Testis (tissue), 2 donors: ENCODE measurements at regions not wholly inside any gene's neighbourhood (a gene's known extent, or its start where the extent isn't known, plus 50 kb on each side); places are given as distances from the start of the nearest gene placed in this dataset.

ENCODE experiments used
- DNase-seq: peaks from one replicate; pipeline ENCODE4 v3.0.0-alpha.2; 2019
- H3K27ac ChIP-seq, 2 donors: fragments of 200-600 bp; sonication (generic); one replicate each; pipeline ENCODE4 v1.5.1; 2019
- H3K27me3 ChIP-seq: fragments of 200-600 bp; sonication (generic); one replicate; pipeline ENCODE4 v1.5.1; 2019
- H3K36me3 ChIP-seq: fragments of 200-600 bp; sonication (generic); one replicate; pipeline ENCODE4 v1.5.1; 2017; ENCODE audit warnings: low read depth; ENCODE audit errors: missing control alignments
- H3K4me1 ChIP-seq: fragments of 200-600 bp; sonication (generic); one replicate; pipeline ENCODE4 v1.5.1; 2019
- H3K4me3 ChIP-seq, 2 donors: fragments of 200-600 bp; sonication (generic); one replicate each; pipeline ENCODE4 v1.5.1; 2017 to 2019
- H3K9me3 ChIP-seq: fragments of 200-600 bp; sonication (generic); one replicate; pipeline ENCODE4 v1.5.1; 2017
- POLR2A ChIP-seq: fragments of 450-650 bp; IDR thresholded peaks from one replicate; pipeline ENCODE4 v1.6.1; 2017; ENCODE audit warnings: antibody characterized with exemption, mild to moderate bottlenecking, moderate library complexity
- WGBS, 2 donors: methylation state at CpG; one replicate each; pipeline ENCODE4 v1.1.5; 2018; 5-methylcytosine and 5-hydroxymethylcytosine counted together
- intact Hi-C: fragments of 100-400 bp; cut with DNase I; formaldehyde crosslinking; loops from one replicate; pipeline ENCODE4 v1.15.1; 2023; ENCODE audit warnings: low total_unique reads
- TF ChIP-seq, protein P1 (sequence below), 3 experiments: fragments of 450-650 bp in 2 of 3; fragments of 200-600 bp in 1 of 3; sonication (generic) in 1 of 3; IDR thresholded peaks; one replicate each; pipeline ENCODE4 v1.5.1; 2016 to 2019; ENCODE audit warnings: antibody characterized with exemption in 3 of 3, mild to moderate bottlenecking in 2 of 3, moderate library complexity in 1 of 3

DNA sequence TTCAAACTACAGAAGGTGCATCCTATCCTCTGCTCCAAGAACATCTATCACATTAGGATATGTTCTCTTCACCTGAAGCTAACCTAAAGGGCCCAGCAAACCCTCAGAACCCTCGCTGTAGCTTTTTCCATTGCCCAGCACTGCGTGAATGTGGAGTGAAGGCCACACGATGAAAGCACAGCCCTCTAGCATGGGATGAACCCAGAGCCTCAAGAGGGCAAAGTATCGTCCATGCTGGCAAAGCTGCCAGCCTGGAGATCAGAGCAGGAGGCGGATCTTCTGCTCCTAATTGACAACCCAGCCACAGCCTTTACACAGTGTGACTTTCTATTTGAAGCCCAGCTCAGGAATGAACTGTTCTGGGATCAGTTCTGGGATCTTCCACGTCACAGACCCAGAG lies 65.1 kb upstream of the USP47 start:
- intact Hi-C loops, result no loop called here

DNA sequence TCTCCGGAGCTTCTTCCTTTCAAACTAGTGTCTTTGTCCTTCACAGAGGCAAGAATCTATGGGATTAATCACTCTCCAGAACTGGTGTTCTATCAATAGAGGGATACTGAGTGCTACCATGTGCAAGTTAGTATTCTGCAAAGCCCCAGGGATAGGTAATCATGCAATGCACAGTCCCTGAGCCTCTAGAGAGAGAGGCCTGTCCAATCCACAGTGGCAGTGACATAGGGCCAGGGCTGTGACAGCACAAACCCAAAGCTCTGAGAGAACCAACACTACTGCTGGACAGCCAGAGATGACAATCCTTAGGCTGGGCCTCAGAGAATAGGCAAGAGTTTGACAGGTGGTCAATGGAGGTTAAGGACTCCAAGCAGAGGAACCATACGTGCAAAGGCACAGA lies 66.8 kb upstream of the USP47 start:
- H3K27me3 ChIP-seq, result no peaks in the 10 kb centered on the region
- no peak for TF ChIP-seq POLR2A
- TF ChIP-seq, protein P1, sequence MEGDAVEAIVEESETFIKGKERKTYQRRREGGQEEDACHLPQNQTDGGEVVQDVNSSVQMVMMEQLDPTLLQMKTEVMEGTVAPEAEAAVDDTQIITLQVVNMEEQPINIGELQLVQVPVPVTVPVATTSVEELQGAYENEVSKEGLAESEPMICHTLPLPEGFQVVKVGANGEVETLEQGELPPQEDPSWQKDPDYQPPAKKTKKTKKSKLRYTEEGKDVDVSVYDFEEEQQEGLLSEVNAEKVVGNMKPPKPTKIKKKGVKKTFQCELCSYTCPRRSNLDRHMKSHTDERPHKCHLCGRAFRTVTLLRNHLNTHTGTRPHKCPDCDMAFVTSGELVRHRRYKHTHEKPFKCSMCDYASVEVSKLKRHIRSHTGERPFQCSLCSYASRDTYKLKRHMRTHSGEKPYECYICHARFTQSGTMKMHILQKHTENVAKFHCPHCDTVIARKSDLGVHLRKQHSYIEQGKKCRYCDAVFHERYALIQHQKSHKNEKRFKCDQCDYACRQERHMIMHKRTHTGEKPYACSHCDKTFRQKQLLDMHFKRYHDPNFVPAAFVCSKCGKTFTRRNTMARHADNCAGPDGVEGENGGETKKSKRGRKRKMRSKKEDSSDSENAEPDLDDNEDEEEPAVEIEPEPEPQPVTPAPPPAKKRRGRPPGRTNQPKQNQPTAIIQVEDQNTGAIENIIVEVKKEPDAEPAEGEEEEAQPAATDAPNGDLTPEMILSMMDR (IDR thresholded peaks at IDR 0.05), result no peak
- no peaks in the 10 kb centered on the region for H3K4me1 ChIP-seq
- intact Hi-C loops, result no loop called here
- no peak overlapping the region for H3K27ac ChIP-seq
- 90 to 95% methylated on average over 2 of the region's 2 CpGs for WGBS, 2 donors
- no peaks in the 10 kb centered on the region for H3K9me3 ChIP-seq
- no peak overlapping the region for H3K4me3 ChIP-seq
- DNase-seq, result no peak
- no peaks in the 10 kb centered on the region for H3K36me3 ChIP-seq

More for the DNA sequence above, 65.1 kb upstream of the USP47 start:
- no peaks in the 10 kb centered on the region for H3K4me1 ChIP-seq
- no peak overlapping the region for H3K27ac ChIP-seq
- WGBS, 2 donors, result 88 to 91% methylated on average over 6 of the region's 6 CpGs
- no peaks in the 10 kb centered on the region for H3K9me3 ChIP-seq
- DNase-seq, result no peak
- H3K4me3 ChIP-seq, result no peak overlapping the region
- no peaks in the 10 kb centered on the region for H3K27me3 ChIP-seq
- H3K36me3 ChIP-seq, result no peaks in the 10 kb centered on the region
- TF ChIP-seq POLR2A, result no peak
- TF ChIP-seq, protein P1 (IDR thresholded peaks at IDR 0.05), result no peak

DNA sequence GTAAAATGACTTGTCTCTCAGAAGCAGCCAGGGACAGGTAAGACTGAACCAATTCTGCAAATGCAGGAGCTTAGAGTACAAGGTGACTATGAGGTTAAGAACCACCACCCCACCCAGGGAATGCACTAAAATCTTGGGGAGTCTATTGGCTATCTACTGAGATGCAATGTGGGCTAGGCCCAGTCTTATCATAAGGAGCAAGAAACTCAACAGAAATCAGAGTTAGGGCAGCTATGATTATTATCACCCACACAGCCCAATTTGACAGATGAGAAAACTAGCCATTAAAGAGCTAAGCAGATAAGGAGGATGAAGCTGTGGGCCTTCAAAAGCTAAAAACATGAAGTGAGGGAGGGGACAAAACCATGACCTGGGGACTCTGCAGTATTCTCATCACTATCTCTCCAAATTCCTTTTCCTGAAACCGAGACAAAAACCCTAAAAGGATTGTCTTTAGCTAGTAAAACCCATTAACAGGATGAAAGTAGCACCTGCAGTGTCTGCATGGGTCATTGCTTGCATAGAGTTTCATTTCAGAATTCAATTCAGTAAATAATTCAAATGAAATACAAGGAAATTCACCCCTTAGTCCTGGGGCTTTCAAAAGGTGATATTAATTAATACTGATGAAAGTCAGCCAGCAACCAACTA lies 68.8 kb upstream of the USP47 start:
- Histone ChIP-seq H3K27me3 (no peaks in the 10 kb centered on the region), H3K27ac (no peak overlapping the region), H3K4me1 (no peaks in the 10 kb centered on the region), H3K9me3 (no peaks in the 10 kb centered on the region), H3K36me3 (no peaks in the 10 kb centered on the region), H3K4me3 (no peak overlapping the region)
- intact Hi-C loops, result no loop called here
- no peak for DNase-seq
- WGBS, 2 donors, result 78 to 91% methylated on average over 1 of the region's 1 CpG
- TF ChIP-seq POLR2A, result no peak
- TF ChIP-seq, protein P1 (IDR thresholded peaks at IDR 0.05), result no peak

DNA sequence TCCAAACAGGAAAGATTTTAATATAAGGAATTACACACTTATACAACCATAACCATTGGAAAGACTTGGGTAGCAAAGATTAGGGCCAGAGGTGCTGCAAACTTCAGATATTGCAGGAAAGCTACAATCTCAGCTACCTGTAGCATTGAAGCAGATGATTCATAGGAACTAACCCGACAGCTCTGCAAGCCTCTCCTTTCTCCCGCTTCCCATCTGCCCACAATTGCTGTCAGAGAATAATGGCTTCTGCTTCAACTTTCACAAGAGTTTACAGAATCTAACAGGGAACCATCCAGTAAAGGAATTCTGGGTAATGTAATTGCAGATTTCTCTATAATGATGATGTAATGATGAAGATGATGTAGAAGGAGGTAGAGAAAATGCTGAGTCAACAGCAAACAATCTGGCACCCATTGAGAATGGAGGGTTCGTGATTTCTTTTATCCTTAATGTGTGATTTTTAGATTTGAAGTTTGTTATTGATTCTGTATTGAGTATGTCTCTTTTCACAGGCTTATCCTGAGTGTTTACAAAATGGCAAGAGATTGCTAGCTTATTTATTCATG lies 70.8 kb upstream of the USP47 start:
- Histone ChIP-seq H3K4me1 (no peaks in the 10 kb centered on the region), H3K36me3 (no peaks in the 10 kb centered on the region), H3K4me3 (no peak overlapping the region), H3K9me3 (no peaks in the 10 kb centered on the region), H3K27me3 (no peaks in the 10 kb centered on the region), H3K27ac (no peak overlapping the region)
- intact Hi-C loops, result no loop called here
- no peak for DNase-seq
- TF ChIP-seq POLR2A, result no peak
- TF ChIP-seq, protein P1 (IDR thresholded peaks at IDR 0.05), result no peak
- 96 to 98% methylated on average over 3 of the region's 3 CpGs for WGBS, 2 donors

DNA sequence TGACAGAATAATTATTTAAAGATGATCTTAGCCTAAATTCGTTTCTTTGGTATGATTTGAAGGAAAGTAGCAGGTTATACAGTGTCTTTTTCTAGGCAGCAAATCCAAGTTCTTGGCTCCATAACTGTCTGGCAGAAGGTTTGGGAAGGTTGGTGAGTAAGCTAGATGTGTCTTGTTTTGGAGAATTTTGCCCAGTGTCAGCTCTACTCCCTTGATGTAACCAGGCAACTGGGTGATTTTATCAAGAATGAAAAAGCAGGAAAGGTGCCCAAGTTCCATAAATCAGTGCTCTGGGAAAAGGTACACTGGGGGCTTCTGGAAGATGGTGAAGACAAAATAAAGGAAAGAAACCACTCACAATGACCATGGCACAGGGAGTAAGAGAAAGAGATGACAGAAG lies 71.5 kb upstream of the USP47 start:
- intact Hi-C loops, result no loop called here
- Histone ChIP-seq H3K36me3 (no peaks in the 10 kb centered on the region), H3K4me1 (no peaks in the 10 kb centered on the region), H3K27me3 (no peaks in the 10 kb centered on the region), H3K27ac (no peak overlapping the region), H3K9me3 (no peaks in the 10 kb centered on the region), H3K4me3 (no peak overlapping the region)
- DNase-seq, result no peak
- WGBS, 2 donors, result 84 to 87% methylated on average over 1 of the region's 1 CpG
- no peak for TF ChIP-seq POLR2A
- TF ChIP-seq, protein P1 (IDR thresholded peaks at IDR 0.05), result no peak
